GM18867 (cell line): ENCODE measurements at regions not wholly inside any gene's neighbourhood (a gene's known extent, or its start where the extent isn't known, plus 50 kb on each side); places are given as distances from the start of the nearest gene placed in this dataset.
"Not testable (repeated sequence)": the region's sequence is repeated elsewhere in the genome, so short reads cannot be mapped to it uniquely, and the experiment has no call there.

Source experiments
- ATAC-seq: cut with Tn5 transposase; IDR thresholded peaks from one replicate; pipeline ENCODE4 v1.9.1; 2021; ENCODE audit warnings: mild to moderate bottlenecking, moderate library complexity; ENCODE audit not compliant: unreplicated experiment

GRCh38 chr20:40955326-40955725 lies 73.3 kb upstream of the TOP1 start:
- ATAC-seq, result no peak

DNA sequence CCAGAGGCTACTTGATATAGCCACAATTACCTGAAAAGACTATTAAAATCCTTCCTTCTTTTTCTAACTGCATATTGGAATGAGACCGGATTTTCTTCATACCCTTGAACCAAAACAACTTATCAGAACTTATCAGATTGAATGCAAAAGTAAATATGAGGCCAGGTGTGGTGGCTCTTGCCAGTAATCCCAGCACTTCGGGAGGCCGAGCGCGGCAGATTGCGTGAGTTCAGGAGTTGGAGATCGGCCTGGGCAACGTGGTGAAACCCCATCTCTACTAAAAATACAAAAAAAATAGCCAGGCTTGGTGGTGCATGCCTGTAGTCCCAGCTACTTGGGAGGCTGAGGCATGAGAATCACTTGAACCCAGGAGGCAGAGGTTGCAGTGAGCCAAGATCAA lies 72.8 kb upstream of the TOP1 start:
- ATAC-seq, result not testable (repeated sequence)

- ATAC-seq, result no peak
Measured at GRCh38 chr20:40956542-40957264, 71.9 kb upstream of the TOP1 start.

DNA sequence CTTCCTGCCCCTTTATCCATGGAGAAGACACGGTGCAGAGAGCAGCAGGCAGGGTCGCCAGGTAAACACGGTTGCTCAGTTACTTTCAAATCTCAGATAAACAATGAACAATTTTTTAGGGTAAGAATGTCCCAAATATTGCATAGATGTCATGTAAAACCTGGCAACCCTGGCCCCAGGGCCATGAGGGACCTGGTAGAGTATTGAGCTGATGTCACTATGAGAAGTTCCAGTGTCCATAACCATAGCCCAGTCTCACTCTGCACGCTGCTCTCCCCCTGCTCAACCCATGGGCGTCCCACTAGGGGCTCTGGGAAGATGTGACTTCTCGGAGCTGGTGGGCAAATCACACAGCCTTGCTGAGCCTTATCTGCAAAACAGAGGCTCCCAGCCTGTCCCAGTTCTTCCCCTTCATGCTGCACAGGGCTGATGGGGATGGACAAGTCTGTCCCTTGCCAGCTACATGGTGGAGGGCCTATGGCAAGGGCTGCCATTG lies 71.3 kb upstream of the TOP1 start:
- ATAC-seq, result no peak

DNA sequence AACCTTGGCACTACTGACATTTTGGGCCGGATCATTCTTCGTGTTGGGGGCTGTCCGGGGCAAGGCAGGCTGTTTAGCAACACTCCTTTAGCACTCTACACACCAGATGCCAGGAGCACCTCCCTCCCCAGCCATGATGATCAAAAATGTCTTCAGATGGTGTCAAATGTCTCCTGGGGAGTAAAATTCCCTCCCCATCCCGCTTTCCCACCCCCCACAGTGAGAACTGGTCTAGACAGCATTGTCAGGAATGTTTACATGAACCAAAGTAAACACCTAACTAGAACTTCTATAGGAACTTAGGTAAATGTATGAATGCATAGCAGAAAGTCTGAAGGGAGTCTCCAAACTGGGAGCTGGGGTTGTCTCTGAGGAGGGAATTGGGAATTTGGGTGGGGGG lies 70.0 kb upstream of the TOP1 start:
- no peak for ATAC-seq

DNA sequence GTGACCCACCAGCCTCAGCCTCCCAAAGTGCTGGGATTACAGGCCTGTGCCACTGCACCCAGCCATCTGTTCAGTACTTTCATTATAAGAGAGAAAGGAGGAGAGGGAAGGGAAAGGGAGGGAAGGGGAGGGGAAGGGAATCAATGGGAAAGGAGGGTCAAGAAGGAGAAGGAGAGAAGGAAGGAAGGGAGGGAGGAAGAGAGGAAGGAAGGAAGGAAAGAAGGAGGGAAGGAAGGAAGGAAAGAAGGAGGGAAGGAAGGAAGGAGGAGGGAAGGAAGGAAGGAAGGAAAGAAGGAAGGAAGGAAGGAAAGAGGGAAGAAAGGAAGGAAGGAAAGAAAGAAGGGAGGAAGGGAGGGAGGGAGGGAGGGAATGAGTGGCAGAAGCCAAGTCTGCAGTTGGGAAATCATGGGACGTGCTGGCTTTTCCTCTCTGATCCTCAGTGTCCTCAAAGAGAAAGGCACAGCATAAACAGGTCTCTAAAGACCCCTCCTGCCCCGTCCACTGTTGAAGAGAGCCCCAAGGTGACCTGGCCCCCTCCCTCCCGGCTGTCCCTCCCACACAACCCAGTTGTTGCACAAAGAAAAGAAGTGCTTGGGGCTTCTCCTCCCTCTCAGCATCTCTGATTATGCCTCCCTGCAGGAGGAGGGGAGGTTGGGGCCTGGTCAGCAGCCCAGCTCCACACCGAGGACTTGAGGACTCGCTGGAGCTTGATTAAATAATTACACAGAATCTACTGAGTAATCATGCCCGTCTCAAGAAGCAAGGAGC lies 69.1 kb upstream of the TOP1 start:
- no peak for ATAC-seq

GRCh38 chr20:40960101-40960500 lies 68.5 kb upstream of the TOP1 start:
- no peak for ATAC-seq

DNA sequence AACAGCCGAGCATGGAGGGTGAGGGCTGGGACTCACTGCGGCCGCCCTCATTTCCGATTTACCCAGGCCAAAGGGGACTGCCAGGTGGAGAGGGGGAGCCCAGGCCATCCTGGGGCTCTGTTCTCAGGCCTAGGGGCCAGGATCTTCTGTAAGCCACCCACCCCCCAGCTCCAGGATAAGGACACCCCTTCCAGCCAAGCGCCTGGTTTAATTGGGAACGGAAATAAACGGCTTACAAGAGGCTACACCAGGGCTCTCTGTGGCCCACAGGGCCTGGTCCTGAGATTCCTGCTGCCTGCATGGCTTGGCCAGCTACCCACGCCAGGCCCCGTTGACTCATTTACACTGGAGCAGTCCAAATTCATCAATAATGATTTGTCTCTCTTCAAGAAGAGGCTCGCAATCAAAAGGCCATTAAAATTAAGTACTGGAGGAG lies 68.1 kb upstream of the TOP1 start:
- no peak for ATAC-seq

DNA sequence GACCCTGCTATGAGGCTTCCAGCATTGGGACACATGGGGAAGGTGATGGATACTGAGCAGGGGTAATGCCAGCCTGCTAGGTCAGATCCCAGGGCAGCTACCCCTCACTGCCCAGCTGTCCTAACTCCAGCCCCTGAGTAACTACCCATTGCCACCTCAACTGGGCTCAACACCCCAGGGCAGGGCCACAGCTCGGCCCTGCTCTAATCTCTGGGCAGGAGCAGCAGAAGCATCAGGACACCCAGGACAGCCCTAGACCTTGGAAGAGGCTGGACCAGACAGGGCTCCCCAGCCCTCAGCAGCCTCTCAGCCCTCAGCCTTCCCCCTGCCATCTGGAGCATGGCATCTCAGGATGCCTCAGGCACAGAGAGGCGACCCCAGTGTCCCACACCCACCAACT lies 67.4 kb upstream of the TOP1 start:
- no peak for ATAC-seq

DNA sequence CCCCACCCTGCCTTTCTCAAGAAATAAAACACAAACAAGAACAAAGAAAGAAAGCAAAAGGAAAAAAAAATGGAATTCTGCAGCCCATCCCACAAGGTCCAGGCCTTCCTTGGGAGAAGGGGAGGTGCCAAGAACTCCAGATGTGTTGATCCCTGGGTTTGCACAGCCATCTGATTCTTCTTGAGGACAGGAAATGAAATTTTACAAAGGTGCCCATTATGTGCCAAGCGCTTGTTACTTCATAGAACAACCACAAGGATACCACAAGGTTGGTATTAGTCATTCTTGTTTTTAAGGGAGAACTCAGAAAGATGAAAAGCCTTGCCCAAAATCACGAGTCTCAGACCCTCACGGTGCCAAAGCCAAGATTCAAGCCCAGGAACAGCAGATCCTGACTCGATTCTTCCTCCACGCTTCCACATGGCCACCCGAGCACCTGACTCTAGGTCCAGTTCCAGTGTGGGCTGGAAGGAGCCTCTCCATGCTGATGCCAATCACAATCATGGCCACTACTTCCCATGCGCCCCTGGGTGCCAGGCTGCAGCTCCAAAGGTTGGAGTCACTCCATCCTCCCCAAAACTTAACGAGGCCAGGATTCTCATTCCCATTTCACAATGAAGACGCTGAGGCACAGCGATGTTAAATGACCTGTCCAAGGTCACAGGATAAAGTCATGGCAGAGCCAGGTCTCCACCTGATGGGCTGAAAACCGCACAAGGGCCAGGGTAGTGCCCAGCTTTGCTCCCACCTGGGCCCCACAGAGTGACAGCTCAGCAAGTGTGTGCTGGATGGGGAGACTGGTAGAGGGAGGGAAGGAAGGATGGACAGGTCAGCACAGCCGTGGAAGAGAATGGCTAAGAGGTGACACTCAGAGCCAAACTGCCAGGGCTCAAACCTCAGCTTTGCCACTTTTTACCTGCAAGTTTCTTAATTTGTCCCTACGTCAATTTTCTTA lies 66.7 kb upstream of the TOP1 start:
- ATAC-seq, result no peak

- peak; percentile 69 for ATAC-seq
Measured at GRCh38 chr20:40962733-40963504, 65.7 kb upstream of the TOP1 start.

- ATAC-seq, result no peak
Measured at GRCh38 chr20:40963505-40963845, 65.1 kb upstream of the TOP1 start.

DNA sequence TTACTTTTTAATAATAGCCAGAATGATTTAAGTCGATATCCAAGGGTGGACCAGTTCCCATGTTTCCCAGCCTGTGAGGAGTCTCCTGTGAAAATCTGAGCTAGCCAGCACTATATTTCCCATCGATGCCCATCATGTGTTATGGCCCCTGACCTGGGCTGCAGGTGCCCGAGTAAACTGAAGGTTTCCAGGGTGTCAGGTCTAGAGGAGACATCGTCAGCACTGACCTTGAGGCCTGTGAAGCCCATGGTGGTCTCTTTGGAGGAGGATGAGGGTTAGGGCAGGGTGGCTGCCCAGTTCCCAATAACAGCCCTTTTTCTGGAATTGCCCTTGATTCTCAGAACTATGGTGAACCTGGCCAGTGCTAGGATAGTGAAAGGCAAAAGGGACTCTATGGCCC lies 63.0 kb upstream of the TOP1 start:
- ATAC-seq, result no peak

DNA sequence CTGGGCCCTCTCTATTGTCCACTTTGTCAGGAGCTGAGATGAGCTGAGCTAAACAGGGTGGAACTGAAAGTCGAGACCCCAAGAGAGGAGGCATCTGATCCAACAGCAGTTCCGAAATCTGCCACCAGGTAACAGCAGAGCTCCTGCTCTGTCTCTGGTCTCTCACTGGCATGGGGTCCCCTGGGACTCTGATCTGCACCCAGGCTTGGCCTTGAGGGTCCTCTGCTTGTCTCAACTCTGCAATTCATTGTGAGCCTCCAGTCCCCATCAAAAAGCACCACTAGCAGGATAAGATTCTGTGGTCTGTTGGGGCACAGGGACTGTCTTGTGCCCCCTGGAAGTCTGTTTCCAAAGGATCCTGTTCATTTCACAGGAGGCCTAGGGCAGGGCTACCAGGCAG lies 62.5 kb upstream of the TOP1 start:
- no peak for ATAC-seq

GRCh38 chr20:40966516-40967185 lies 62.0 kb upstream of the TOP1 start:
- no peak for ATAC-seq

- ATAC-seq, result no peak
Measured at GRCh38 chr20:40967700-40968099, 60.9 kb upstream of the TOP1 start.

DNA sequence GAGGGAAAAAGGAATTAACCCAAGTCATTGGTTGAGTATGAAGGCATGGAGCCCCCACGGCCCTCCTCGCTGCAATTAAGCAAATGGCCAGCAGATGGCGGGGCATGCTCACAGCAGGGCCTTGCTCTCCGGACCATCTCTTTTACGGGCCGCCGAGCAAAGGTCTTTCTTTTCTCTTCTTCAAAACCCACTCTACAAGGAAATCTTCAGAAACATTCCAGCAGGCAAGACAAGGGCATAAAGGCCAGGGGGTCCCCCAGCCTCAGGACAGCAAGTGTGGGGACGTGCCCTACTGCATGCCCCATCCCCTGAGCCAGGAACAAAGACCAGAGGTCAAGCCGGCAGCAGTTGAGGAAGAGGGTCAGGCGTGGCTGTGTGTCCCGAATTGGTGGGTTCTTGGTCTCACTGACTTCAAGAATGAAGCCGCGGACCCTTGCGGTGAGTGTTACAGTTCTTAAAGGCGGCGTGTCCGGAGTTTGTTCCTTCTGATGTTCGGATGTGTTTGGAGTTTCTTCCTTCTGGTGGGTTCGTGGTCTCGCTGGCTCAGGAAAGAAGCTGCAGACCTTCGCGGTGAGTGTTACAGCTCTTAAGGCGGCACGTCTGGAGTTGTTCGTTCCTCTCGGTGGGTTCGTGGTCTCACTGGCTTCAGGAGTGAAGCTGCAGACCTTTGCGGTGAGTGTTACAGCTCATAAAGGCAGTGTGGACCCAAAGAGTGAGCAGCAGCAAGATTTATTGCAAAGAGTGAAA lies 59.6 kb upstream of the TOP1 start:
- peak; percentile 78 for ATAC-seq

- ATAC-seq, result no peak
Measured at GRCh38 chr20:40970218-40970617, 58.4 kb upstream of the TOP1 start.

DNA sequence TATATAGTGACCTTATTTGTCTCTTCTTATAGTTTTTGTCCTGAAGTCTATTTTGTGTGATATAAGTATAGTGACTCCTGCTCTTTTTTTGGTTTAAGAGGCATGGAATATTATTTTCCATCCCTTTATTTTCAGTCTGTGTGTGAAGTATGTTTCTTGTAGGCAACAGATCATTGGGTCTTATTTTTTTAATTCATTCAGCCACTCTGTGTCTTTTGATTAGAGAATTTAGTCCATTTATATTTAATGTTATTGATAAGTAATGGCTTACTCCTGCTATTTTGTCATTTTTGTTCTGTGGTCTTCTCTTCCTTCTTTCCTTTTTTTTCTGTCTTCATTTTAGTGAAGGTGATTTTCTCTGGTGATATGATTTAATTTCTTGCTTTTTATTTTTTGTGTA lies 51.4 kb upstream of the TOP1 start:
- ATAC-seq, result no peak
